GM10266 (cell line): ENCODE measurements at regions not wholly inside any gene's neighbourhood (a gene's known extent, or its start where the extent isn't known, plus 50 kb on each side); places are given as distances from the start of the nearest gene placed in this dataset.
"Not testable (repeated sequence)": the region's sequence is repeated elsewhere in the genome, so short reads cannot be mapped to it uniquely, and the experiment has no call there.

Source experiments
- DNase-seq: peaks from one replicate; pipeline ENCODE4 v3.0.0; 2012; ENCODE audit errors: extremely low spot score
- TF ChIP-seq, protein P1 (sequence below): IDR thresholded peaks from 2 replicates; pipeline ENCODE4 v1.5.1; 2012; ENCODE audit warnings: mild to moderate bottlenecking, low read depth; ENCODE audit not compliant: control insufficient read depth, insufficient read depth; ENCODE audit errors: missing control alignments

GRCh38 chr12:19908830-19909229, 459.5 kb upstream of the PDE3A start:
- TF ChIP-seq, protein P1, sequence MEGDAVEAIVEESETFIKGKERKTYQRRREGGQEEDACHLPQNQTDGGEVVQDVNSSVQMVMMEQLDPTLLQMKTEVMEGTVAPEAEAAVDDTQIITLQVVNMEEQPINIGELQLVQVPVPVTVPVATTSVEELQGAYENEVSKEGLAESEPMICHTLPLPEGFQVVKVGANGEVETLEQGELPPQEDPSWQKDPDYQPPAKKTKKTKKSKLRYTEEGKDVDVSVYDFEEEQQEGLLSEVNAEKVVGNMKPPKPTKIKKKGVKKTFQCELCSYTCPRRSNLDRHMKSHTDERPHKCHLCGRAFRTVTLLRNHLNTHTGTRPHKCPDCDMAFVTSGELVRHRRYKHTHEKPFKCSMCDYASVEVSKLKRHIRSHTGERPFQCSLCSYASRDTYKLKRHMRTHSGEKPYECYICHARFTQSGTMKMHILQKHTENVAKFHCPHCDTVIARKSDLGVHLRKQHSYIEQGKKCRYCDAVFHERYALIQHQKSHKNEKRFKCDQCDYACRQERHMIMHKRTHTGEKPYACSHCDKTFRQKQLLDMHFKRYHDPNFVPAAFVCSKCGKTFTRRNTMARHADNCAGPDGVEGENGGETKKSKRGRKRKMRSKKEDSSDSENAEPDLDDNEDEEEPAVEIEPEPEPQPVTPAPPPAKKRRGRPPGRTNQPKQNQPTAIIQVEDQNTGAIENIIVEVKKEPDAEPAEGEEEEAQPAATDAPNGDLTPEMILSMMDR, result no peak
- DNase-seq, result no peak

- TF ChIP-seq, protein P1, result no peak
- DNase-seq, result no peak
Observed at GRCh38 chr12:19909418-19909817, 458.9 kb upstream of the PDE3A start.

GRCh38 chr12:19910681-19911080, 457.7 kb upstream of the PDE3A start:
- TF ChIP-seq, protein P1, result no peak

DNA sequence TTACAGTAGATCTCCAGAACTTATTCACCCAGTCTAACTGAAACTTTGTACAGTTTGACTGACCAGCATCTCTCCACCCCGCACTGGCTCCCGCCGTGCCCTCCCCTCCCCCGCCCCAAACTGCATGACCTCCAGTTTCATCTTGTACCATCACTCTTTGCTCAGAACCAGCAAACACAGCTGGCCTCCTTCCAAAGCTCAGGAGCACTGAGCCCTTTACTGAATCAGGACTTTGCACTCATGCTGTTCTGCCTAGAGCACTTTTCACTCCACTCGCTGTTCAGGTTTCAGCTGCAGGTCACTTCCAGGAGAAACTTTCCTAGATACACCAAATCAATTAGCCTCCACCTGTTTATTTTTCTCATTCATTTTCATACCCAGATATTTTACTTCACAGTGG, 455.3 kb upstream of the PDE3A start:
- TF ChIP-seq, protein P1, result no peak
- no peak for DNase-seq

More at GRCh38 chr12:19910681-19911080, 457.7 kb upstream of the PDE3A start:
- DNase-seq, result no peak

DNA sequence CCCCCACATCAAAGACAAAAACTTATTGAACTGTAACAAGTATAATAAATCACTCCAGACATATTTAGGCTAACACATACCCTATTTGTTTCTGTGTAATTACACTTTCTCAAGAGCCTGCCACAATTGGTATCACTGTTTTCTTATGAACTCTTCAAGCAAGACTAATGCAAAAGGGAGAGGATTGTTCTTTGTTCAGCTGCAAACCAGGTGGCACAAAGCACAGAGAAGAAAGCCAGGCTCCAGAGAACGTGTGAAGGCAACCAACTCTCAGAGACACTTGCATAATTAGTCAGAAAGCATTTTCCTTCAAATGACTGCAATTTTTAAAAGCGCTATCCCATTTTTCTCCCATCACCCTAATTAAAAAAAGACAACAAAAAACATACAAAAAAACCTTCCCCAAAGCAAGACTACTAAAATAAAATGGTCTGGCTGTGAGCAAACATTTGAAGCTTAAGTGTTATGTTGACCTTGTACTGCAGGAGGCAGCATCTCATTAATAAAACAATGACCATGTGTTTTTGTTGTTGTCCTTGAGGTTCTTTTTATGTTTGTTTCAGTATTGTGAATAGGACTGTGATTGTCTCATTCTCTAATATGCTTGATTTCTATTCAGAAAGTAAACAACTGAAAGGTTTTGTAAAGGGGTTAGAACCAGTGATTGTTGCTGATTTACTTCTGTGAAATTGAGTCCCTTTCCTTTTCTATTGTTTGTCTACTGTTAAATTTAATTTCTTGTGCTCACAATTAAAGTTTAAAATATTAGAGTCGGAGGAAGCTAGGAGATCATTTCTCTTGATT, 452.7 kb upstream of the PDE3A start:
- TF ChIP-seq, protein P1, result peak; percentile 48
- DNase-seq, result no peak

DNA sequence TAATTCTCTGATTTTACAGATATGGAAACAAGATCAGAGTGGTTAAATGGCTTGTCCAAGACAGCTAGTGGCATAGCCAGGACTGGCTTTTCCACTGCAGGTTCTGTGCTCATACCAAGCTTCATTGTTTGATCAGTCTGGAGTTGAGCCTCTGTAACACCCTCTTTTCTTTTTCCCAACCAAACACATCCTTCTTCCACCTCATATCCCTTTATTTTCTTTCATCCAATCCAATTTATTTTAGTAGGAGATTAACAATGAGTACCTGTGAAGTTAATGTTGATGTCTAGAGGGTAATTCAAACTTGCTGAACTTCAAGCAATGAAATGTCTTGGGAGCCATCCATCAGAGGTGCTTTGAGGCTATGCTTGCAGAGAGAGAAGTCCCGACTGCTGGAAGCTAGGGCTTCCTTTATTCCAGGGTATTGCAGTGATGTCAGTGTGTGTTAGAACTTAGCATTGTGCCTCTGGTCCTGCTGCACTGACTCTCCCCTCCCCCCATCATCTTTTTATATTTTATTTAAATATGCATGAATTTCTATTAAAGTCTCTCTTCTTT, 452.1 kb upstream of the PDE3A start:
- DNase-seq, result no peak
- TF ChIP-seq, protein P1, result no peak

GRCh38 chr12:19916974-19917373, 451.4 kb upstream of the PDE3A start:
- no peak for DNase-seq
- TF ChIP-seq, protein P1, result no peak

DNA sequence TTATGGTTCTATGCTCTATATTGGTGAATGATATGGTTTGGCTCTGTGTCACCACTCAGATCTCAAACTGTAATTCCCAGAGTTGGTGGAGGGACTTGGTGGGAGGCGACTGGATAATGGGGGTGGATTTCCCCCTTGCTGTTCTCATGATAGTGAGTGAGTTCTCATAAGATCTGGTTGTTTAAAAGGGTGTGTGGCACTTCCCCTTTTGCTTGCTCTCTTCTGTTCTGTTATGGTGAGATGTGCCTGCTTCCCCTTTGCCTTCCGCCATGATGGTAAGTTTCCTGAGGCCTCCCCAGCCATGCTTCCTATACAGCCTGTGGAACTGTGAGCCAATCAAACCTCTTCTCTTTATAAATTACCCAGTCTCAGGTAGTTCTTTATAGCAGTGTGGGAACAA, 446.6 kb upstream of the PDE3A start:
- not testable (repeated sequence) for DNase-seq
